ENCODE measurements at regions not wholly inside any gene's neighbourhood (a gene's known extent, or its start where the extent isn't known, plus 50 kb on each side); places are given as distances from the start of the nearest gene placed in this dataset.

- TF ChIP-seq, protein P1, sequence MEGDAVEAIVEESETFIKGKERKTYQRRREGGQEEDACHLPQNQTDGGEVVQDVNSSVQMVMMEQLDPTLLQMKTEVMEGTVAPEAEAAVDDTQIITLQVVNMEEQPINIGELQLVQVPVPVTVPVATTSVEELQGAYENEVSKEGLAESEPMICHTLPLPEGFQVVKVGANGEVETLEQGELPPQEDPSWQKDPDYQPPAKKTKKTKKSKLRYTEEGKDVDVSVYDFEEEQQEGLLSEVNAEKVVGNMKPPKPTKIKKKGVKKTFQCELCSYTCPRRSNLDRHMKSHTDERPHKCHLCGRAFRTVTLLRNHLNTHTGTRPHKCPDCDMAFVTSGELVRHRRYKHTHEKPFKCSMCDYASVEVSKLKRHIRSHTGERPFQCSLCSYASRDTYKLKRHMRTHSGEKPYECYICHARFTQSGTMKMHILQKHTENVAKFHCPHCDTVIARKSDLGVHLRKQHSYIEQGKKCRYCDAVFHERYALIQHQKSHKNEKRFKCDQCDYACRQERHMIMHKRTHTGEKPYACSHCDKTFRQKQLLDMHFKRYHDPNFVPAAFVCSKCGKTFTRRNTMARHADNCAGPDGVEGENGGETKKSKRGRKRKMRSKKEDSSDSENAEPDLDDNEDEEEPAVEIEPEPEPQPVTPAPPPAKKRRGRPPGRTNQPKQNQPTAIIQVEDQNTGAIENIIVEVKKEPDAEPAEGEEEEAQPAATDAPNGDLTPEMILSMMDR (IDR thresholded peaks at IDR 0.05; ENCODE audit: insufficient read depth, low read length) = no peak
- TF ChIP-seq GABPA (IDR thresholded peaks at IDR 0.05; ENCODE audit: low read depth) = no peak
- TF ChIP-seq, protein P2, sequence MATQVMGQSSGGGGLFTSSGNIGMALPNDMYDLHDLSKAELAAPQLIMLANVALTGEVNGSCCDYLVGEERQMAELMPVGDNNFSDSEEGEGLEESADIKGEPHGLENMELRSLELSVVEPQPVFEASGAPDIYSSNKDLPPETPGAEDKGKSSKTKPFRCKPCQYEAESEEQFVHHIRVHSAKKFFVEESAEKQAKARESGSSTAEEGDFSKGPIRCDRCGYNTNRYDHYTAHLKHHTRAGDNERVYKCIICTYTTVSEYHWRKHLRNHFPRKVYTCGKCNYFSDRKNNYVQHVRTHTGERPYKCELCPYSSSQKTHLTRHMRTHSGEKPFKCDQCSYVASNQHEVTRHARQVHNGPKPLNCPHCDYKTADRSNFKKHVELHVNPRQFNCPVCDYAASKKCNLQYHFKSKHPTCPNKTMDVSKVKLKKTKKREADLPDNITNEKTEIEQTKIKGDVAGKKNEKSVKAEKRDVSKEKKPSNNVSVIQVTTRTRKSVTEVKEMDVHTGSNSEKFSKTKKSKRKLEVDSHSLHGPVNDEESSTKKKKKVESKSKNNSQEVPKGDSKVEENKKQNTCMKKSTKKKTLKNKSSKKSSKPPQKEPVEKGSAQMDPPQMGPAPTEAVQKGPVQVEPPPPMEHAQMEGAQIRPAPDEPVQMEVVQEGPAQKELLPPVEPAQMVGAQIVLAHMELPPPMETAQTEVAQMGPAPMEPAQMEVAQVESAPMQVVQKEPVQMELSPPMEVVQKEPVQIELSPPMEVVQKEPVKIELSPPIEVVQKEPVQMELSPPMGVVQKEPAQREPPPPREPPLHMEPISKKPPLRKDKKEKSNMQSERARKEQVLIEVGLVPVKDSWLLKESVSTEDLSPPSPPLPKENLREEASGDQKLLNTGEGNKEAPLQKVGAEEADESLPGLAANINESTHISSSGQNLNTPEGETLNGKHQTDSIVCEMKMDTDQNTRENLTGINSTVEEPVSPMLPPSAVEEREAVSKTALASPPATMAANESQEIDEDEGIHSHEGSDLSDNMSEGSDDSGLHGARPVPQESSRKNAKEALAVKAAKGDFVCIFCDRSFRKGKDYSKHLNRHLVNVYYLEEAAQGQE (IDR thresholded peaks at IDR 0.05; ENCODE audit: insufficient replicate concordance, low read depth) = no peak
- TF ChIP-seq POLR2AphosphoS5 (IDR thresholded peaks at IDR 0.05; ENCODE audit: low read depth) = no peak
Observed at GRCh38 chr4:180913750-180914149, 1329.5 kb upstream of the TENM3 start.

All from HL-60 (cell line).